Tongue (tissue), 1 donor: ENCODE measurements at regions not wholly inside any gene's neighbourhood (a gene's known extent, or its start where the extent isn't known, plus 50 kb on each side); places are given as distances from the start of the nearest gene placed in this dataset.

Experiments used
- DNase-seq: peaks from one replicate; pipeline ENCODE4 v3.0.0-alpha.2; 2015

DNA sequence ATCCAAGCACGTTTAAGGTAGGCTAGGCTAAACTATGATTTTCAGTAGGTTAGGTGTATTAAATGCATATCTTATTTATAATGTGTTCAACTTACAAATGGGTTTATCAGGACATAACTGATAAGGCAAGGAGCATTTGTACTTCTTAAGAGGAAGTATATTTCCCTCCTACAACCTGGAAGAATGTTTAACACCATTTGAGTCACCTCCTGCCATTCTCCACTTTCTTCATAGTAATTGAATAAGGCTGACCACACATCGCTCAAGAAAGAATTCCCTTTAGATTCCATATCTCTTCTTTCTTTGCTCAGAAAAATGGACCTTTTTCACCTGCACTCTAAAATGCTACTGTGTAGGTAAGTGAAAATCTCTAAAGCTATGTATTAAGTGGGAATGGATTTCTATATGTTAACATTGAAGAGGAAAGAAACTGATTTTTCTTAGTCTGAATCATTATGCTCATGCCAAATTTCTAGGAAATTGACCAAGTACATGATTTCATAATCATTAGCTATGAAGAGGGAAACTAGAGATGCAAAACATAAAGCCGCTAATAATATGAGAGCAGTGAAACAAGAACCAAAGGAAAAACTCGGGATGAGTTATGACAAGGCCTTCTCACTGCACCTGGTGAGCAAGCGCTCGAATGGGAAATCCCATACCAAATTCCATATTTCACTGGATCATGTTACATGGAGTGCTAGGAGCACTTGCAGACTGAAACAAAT is 210.4 kb downstream of the ALDH8A1 start:
- peak; percentile 62 for DNase-seq

DNA sequence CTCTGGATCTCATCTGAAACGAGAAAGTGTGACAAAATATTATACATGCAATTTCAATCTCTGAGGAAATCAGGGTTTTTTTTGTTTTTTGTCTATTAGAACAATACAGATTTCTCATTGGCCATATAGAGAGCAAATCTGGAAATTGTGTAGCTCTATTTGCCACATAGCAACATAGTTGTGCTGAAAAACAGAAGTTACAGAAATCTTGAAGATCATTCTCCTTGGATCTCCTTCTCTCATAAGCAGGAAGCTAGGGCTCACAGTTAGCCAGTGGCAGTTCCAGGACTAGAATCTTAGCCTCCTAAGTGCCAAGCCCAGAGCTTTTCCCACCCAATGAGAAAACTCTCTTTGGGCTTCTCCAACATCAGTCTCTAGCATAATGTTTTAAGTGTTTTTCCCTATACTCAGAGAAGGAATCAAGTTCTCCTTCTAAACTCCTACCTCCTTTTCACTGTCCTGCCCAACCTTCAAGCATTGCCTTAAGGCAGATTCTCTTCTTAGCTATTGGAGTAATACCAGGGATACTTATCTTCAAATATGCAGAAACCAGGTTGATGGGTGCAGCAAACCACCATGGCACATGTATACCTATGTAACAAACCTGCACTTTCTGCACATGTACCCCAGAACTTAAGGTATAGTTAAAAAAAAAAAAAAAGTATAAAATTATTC is 211.6 kb downstream of the ALDH8A1 start:
- DNase-seq: no peak

DNA sequence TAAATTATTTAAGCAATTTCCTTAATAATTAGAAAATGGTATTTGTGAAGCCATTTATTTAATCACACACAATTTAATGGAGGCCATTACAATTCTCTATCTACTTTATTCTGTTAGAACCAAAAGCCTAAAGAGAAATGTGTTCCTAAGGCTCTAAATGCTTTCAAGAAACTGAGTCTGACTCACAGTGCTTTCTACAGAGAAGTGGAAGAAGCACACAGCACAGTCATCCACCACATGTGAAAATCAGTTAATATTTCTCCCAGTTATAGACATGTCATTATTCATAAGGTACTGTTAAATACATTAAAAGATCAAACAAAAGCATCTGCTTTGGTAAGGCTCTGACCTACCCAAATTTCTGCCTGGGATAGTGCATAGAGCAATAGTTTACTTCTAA is 214.4 kb downstream of the ALDH8A1 start:
- DNase-seq: no peak

DNA sequence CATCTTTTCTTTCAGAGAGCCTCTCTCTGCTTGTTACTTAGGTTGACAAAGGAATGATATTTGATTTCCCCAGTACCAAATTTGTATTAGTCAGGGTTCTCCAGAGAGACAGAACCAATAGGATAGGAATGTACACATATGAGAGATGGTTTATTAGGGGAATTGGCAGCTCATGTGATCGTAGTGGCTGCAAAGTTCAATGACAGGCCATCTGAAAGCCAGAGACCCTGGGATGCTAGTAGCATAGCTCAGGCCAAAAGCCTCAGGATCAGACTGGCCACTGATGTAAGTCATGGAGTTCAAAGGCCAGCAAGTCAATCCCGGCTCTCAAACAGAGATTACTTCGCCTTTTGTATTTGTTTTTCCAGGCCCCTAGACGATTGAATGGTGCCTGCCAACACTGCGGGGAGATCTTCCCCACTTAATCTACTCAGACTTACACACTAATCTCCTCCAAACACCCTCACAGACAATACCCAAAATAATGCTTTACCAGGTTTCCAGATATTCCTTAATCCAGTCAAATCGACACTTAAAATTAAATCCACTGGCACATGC is 215.5 kb downstream of the ALDH8A1 start:
- DNase-seq: no peak

GRCh38 chr6:134733801-134734200 is 216.1 kb downstream of the ALDH8A1 start:
- DNase-seq: no peak

GRCh38 chr6:134732763-134733162 is 217.1 kb downstream of the ALDH8A1 start:
- no peak for DNase-seq

DNA sequence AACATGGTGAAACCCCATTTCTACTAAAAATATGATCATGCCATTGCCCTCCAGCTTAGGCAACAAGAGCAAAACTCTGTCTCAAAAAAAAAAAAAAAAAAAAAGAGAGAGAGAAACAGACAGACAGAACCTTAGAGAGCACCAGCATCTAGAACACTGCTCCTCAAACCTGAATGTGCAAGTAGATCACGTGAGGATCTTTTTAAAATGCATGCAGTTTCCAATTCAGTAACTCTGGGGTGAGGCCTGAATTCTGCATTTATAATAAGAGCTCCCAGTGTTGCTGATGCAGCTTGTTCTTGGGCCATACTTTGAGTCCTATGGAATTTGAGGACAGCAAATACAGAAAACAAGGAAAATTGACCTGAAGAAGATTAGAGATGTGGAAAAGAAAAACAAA is 218.3 kb downstream of the ALDH8A1 start:
- no peak for DNase-seq

DNA sequence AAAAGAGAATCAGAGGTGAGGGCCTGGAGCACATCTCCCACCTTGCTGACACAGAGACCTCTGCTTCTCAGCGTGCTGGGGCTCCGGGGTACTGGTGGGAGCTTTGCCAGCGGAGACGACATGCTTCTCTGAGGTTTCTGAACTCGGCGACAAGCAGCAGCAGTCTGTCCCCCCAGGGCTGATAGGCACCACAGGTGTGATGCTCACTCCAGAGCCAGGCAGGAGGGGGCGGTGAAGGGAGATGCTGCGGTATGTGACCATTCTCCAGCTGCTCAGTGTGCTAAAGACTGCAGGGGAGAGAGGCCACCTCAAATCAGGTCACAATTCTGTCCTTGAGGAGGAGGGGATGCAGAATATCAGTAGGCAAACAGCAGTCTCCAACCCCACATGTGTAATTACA is 219.9 kb downstream of the ALDH8A1 start:
- DNase-seq: no peak

- DNase-seq: no peak
These were observed 220.3 kb downstream of the ALDH8A1 start for GRCh38 chr6:134729561-134729960.

DNA sequence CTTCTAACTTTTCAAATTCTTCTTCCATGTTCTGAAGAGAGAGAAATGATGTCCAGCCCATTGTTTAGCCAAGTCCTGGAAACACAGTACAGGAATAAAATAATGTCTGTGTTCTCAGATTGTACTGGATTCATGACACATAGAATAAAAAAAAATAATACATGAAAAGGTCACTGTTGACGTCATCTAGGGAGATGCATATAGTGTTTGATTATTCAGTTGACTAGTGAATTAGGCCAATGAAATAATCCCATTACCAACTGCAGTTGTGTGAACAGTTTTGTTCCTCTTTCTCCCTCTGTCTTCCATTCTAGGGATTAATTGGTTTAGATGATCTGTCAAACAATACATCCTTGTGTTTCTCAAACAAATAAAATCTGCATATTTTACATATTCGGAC is 222.8 kb downstream of the ALDH8A1 start:
- DNase-seq: no peak

DNA sequence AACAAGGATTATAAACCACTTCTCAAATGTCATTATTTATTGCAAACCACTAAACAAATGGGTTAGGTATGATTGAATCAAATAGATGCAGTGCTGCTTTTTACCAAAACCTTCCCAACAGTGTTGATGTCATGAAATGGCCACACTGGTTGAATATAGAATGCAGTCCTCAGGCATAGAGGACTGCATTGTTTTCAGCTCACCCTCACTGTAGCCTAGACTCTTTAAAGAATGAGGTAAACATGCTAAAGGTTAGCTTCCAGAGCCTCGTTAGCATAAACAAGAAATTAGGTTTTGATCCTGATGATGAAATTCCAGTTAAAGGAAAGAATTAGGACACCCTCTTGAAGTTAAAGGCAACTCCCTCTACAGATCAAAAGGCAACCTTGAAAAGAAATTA is 224.3 kb downstream of the ALDH8A1 start:
- DNase-seq: no peak

DNA sequence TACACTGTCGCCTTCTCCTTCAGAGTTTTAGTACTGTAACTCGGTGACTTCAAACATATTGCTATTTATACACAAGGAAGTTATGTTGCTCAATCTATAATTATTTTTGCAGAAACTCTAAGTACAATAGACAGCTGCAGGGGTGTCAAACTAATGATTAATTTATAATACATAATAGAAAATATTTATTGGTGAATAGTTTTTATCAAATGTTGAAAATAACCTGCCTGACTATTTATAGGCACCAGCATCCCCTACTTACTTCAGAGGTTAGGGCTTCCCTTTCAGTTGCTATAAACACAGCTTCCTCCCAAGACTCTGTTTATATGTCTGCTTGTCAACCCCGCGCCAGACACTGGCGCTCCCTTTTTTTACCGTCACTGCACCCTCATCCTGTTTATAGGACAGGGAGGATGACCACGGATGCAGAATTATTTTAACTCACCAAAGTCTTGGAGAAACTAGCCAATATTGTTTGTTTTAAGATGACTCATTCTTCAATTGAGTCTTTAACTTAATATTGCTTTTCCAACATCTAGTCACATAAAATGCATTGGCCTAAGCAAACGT is 225.0 kb downstream of the ALDH8A1 start:
- no peak for DNase-seq

DNA sequence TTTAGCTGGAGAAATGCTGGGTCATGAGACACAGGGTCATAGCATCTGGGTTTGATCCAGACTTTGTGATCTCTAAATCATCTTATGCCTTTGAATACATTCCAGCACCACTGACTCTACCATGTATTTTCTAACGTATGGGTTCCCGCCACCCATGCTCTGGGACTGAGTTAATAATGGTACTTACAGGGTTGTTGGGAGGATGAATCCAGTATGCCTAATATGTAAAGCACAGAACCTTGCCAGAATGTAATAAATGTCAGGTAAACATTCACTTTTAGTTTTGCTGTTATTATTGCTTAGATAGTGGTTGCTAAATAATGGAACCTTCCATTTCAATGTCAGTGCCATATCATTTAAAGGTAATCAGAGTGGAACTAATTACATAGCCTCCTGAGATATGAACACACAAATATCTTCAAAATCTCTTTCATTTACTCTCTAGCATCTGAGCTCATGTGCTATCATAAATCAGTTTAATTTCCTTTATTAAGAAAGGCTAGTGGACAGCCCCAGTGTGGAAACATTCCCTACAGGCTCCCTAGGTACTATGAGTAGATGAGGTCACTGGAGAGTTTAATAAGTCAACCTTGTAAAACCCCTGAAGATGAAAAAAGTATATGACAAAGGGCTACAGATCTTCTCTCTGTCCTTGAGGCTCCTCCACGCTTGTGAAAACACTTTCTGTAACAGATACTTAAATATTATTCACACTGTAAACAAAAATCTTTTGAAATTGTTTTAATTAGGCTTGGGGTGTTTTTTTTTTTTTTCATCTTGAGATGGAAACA is 226.6 kb downstream of the ALDH8A1 start:
- no peak for DNase-seq

DNA sequence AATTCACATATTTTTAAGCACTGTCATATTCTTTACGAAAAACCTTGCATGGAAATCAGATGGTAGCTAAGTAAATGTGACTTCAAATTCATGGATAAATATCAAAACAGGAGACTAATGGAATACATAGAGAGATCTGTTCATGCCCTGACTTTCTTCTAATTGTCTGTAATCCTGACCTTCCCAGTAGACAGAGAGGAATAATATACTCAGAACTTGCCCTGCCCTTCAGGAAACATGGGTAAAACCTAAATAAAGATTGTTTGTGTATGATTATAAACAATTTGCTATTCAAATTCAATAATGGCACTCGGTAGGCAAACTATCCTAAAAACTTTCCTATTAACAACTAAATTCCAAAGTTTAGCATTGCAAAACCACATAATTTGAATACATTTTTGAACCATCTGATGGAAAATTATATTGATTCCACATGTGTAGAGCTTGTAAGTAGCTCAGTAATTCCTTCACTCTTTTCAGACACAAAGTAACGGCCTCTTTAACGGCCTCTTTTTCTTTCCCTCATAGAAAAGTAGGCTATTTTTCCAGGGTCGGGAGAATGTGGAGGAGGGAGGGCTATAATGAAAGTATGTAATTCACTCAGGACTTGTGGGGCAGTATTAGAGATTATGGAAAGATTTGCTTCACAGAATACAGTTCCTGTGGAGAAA is 227.6 kb downstream of the ALDH8A1 start:
- peak; percentile 50 for DNase-seq

- no peak for DNase-seq
These were observed 228.9 kb downstream of the ALDH8A1 start for GRCh38 chr6:134721060-134721405.

- no peak for DNase-seq
These were observed 229.4 kb downstream of the ALDH8A1 start for GRCh38 chr6:134720353-134721059.

GRCh38 chr6:134719911-134720310 is 230.0 kb downstream of the ALDH8A1 start:
- no peak for DNase-seq

GRCh38 chr6:134719286-134719685 is 230.6 kb downstream of the ALDH8A1 start:
- no peak for DNase-seq

DNA sequence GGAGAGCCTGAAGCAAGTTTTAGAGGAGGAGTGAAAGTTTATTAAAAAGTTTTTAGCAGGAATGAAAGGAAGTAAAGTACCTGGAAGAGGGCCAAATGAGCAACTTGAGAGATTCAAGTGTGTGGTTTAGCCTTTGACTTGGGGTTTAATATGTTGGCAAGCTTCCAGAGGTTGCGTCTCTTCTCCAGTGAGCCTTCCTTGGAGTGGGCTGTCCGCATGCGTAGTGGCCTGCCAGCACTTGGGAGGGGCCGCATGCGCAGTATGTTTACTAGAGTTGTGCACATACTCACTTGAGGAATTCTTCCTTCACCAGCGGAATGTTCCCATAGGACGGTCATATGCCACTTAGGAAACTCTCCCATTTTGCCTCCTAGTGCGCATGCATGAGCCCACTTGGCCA is 235.2 kb downstream of the ALDH8A1 start:
- DNase-seq: peak; percentile 81

DNA sequence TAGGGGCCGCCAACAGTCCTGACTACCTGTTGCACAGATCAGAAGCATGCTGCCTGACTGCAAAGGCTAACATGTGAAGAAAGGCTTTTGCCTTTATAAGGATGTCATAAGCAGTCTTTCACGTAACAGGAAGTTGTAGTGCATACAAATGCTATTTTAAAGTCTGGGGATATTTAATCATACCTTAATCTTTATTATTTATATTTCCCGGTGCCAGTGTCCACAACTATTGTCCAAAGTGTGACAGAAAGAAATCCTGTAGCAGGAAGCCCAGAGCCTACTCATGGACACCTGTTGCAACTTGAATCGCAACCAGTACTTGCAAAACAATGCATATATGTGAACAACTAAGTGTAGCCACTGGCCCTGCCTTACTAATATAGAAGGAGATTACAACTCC is 235.8 kb downstream of the ALDH8A1 start:
- DNase-seq: peak; percentile 49

DNA sequence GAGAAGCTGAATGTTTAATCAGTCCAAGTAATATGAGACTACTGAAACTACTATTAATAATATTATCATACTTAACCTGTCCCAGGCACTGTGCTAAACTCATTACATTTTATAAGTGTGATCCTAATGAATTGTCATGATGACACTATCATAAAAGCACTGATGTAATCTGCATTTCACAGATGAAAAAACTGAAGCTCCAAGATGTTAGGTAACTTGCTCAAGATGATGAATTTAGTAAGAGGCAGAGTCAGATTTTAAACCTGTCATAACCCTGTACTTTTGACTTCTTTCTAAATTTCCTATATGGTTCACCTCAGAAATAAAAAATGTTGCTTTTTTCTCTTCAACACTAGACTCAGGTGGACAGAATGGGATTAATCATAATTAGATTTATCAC is 237.6 kb downstream of the ALDH8A1 start:
- no peak for DNase-seq

GRCh38 chr6:134708079-134708478 is 241.8 kb downstream of the ALDH8A1 start:
- no peak for DNase-seq
